SK-N-SH (cell line): ENCODE measurements at regions not wholly inside any gene's neighbourhood (a gene's known extent, or its start where the extent isn't known, plus 50 kb on each side); places are given as distances from the start of the nearest gene placed in this dataset.

Experiments used
- EP300 ChIP-seq, 2 experiments: IDR thresholded peaks; 2 replicates each; pipeline versions ENCODE4 v1.4.0 to v1.6.1; 2012; ENCODE audit warnings: borderline replicate concordance in 1 of 2, low read depth in 1 of 2, low read length in 1 of 2
- FOXJ3 ChIP-seq: sonication (generic); formaldehyde crosslinking; IDR thresholded peaks from 2 replicates; pipeline ENCODE4 v1.5.1; 2020; ENCODE audit warnings: mild to moderate bottlenecking, missing genetic modification reagents
- JUND ChIP-seq: IDR thresholded peaks from 2 replicates; pipeline ENCODE4 v1.4.0; 2012
- MAX ChIP-seq: IDR thresholded peaks from 2 replicates; pipeline ENCODE4 v1.4.0; 2012; ENCODE audit warnings: low read depth
- NFIC ChIP-seq: IDR thresholded peaks from 2 replicates; pipeline ENCODE4 v1.4.0; 2012; ENCODE audit warnings: borderline replicate concordance
- POLR2AphosphoS5 ChIP-seq: IDR thresholded peaks from 2 replicates; pipeline ENCODE4 v1.6.1; 2012; ENCODE audit warnings: low read depth, low read length
- YY1 ChIP-seq: IDR thresholded peaks from 2 replicates; pipeline ENCODE4 v1.4.0; 2012; ENCODE audit warnings: low read depth, mild to moderate bottlenecking
- TF ChIP-seq, protein P1 (sequence below): fragments of 200-600 bp; sonication (generic); IDR thresholded peaks from 2 replicates; pipeline ENCODE4 v1.6.1; 2017; ENCODE audit warnings: antibody characterized with exemption, mild to moderate bottlenecking, moderate library complexity
- TF ChIP-seq, protein P2 (sequence below): IDR thresholded peaks from 2 replicates; pipeline ENCODE4 v1.4.0; 2012; ENCODE audit warnings: low read depth, borderline replicate concordance

DNA sequence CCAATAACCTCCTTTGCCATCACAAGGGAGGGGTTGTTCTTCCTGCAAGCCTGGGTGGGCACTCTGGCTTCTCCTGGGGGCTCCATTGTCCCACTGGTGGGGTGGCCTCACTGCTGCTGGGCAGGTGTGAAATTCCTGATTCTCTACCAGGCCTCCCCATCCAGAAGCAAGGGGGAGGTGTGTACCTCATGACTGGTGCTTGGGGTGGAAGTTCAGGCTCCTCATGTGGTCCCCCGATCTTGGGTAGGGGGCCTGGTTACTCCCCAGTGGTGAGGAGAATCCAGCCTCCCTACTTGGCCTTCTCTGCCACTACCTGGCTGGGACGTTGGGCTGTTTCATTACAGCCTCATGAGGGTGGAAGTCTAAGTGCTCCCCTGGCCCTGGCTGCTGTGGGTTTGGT, 433.9 kb downstream of the IRX2 start:
- TF ChIP-seq POLR2AphosphoS5: no peak
- TF ChIP-seq, protein P1, sequence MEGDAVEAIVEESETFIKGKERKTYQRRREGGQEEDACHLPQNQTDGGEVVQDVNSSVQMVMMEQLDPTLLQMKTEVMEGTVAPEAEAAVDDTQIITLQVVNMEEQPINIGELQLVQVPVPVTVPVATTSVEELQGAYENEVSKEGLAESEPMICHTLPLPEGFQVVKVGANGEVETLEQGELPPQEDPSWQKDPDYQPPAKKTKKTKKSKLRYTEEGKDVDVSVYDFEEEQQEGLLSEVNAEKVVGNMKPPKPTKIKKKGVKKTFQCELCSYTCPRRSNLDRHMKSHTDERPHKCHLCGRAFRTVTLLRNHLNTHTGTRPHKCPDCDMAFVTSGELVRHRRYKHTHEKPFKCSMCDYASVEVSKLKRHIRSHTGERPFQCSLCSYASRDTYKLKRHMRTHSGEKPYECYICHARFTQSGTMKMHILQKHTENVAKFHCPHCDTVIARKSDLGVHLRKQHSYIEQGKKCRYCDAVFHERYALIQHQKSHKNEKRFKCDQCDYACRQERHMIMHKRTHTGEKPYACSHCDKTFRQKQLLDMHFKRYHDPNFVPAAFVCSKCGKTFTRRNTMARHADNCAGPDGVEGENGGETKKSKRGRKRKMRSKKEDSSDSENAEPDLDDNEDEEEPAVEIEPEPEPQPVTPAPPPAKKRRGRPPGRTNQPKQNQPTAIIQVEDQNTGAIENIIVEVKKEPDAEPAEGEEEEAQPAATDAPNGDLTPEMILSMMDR: no peak
- TF ChIP-seq FOXJ3: no peak
- no peak for TF ChIP-seq JUND
- no peak for TF ChIP-seq NFIC
- no peak for TF ChIP-seq YY1
- TF ChIP-seq EP300 (IDR thresholded peaks at IDR 0.05; ENCODE audit: borderline replicate concordance in 1 of 2, low read depth in 1 of 2, low read length in 1 of 2): no peak
- TF ChIP-seq, protein P2, sequence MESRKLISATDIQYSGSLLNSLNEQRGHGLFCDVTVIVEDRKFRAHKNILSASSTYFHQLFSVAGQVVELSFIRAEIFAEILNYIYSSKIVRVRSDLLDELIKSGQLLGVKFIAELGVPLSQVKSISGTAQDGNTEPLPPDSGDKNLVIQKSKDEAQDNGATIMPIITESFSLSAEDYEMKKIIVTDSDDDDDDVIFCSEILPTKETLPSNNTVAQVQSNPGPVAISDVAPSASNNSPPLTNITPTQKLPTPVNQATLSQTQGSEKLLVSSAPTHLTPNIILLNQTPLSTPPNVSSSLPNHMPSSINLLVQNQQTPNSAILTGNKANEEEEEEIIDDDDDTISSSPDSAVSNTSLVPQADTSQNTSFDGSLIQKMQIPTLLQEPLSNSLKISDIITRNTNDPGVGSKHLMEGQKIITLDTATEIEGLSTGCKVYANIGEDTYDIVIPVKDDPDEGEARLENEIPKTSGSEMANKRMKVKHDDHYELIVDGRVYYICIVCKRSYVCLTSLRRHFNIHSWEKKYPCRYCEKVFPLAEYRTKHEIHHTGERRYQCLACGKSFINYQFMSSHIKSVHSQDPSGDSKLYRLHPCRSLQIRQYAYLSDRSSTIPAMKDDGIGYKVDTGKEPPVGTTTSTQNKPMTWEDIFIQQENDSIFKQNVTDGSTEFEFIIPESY: no peak
- no peak for TF ChIP-seq MAX
